ENCODE measurements at regions not wholly inside any gene's neighbourhood (a gene's known extent, or its start where the extent isn't known, plus 50 kb on each side); places are given as distances from the start of the nearest gene placed in this dataset.

DNA sequence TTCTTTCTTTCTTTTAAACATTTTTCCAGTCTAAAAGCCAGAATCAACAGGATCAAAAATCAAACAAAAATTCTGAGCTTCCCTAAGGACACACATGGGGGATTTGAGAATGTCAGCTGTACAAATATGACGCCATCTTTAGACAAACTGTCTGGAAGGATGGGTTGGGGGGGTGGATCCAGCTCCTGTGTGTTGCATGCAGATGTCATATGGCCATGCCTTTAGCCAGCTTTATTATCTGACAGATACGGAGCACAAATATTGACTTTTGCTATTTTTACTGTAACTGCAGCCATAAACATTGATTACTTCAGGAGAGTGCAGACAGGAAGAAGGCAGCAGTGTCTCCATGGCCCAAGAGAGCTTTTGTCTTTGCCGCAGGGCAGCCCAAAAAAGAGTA, 279.4 kb upstream of the ELAC2 start:
- DNase-seq: no peak

DNA sequence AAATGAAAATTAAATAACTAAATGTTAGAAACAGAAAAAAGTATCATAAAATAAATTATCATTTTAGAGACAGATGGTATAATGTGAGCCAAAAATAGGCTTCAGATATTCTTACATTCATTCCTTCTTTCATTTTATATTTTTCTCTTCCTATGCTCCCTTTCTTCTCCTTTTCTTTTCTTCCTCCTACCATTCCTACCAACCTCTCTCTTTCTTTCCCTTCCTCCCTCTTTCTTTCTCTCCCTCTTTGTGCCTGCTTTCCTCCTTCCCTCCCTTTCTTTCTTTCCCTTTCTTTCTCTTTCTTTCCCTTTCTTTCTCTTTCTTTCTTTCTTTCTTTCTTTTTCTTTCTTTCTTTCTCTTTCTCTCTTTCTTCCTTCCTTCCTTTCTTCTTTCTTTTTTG, 275.6 kb upstream of the ELAC2 start:
- no peak for DNase-seq

DNA sequence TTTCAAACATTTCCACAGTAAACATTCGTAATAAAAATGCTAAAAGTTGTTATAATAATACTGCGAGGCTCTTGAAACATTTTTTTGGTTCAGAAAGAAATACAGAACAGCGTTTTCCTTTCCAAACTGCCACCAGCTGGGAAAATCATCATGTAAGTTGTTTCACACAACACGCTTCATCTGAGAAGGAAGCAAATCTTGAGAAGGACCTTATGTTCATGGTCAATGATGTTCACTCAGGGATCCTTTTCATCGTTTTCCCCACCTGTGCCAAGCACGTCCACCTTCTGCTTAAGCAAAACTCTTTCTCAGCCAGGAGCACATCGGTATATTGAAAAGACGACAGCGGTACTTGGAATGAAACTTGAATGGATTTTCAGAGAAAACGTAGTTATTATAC, 274.5 kb upstream of the ELAC2 start:
- no peak for DNase-seq

DNA sequence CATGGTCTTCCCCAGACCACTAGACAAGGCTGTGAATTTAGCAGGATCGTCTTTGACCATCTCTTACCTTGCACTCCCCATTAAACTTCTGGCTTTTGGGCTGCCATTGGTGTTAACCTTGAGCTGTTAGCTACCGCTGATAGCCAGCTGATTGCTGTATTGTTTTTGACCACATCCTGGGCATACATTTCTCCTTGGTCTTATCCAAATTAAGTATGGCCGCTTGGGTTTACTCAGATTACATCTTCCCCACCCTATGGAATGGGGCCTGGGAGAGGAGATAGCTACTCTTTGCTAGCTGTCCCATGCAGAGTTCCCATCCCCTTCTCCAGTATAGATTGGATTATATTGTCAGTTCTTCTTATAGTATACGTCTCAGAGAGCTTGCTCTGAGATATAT, 270.4 kb upstream of the ELAC2 start:
- no peak for DNase-seq

DNA sequence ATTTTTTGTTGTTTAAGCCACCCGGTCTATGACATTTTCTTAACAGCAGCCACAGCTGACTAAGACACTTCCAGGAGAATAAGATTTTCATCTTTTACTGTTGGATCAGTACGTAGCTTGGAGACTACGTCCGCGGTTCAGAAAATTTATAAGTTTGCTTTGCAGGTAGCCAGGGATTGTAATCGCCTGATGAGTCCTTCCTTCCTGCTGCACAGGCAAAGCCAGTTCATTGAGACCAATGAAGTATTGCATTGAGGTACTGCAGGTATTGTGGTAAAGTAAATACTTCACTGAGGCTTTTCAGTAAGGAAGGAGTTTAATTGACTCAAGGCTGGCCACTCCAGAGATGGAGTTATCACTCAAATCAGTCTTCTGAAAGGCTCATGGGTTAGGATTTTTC, 269.4 kb upstream of the ELAC2 start:
- DNase-seq: no peak

DNA sequence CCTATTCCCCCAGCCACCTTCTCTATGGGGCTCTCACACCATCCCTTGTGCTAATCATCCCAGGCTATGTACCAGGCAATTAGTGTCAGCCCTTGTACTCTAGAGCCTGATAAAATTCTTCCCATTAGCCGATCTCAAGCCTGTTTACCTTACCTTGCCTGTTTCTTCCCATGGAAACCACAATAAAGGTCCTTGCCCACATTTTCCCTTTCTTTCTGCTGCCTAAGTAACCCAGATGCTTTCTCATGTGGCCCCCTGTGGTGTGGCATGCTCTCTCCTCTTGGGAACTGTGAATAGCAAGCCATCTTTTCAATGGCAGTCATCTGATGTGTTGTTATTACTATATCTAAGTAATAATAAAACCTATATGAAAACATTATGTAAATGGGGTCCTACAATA, 265.8 kb upstream of the ELAC2 start:
- no peak for DNase-seq

DNA sequence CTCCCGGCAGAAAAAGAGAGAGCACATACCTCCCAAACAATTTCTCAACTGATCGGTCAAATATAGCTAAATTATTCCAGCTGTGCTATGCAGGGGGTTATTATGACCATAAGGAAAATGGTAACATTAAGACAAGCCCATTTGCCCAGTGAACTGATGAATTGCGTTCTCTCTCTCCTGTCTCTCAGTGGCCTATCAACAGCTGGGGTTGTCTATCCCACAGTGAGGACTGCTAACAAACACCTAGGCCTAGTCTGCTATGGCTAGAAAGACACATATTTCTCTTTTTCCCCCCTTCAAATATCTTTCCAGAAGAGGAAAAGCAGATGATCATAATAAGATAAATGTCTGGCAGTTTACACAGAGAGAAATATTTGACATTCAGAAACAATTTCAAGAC, 263.8 kb upstream of the ELAC2 start:
- no peak for DNase-seq

DNA sequence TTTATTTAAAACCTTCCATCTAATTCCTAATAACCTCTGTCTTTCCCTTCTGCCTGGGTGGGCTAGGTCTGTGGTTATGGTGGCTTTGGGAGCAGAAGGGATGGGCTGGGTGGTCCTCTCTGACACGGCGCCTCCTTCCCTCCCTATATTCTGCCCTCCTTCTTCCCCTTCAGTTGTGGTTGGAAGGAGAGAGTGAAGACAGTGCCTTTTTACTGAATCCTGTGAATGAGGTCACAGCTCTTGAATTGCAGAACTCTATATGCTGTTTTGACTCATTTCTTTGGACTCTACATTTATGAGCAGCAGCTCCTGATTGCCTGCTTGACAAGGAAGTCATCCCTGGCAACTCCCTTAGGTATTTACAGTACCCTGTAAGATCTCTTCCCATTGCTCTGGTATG, 256.0 kb upstream of the ELAC2 start:
- DNase-seq: no peak

DNA sequence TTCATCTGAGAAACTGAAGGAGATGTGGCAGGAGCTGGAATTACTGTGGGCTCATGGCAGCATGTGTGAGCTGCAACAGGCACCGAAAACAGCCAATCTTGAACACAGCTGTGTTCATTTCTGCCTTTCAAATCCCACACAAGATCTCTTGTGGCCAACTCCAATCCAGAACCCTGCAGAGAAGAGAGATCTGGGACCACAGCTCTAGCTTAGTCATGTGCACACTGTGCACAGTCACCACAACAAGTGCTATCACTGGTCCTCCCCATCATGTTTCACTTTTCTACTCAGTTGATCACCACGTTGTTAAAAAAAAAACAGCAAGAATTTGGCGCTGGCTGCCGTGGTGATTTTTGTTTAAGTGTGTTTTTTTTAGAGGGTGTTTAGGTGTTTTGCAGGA, 254.5 kb upstream of the ELAC2 start:
- DNase-seq: no peak

DNA sequence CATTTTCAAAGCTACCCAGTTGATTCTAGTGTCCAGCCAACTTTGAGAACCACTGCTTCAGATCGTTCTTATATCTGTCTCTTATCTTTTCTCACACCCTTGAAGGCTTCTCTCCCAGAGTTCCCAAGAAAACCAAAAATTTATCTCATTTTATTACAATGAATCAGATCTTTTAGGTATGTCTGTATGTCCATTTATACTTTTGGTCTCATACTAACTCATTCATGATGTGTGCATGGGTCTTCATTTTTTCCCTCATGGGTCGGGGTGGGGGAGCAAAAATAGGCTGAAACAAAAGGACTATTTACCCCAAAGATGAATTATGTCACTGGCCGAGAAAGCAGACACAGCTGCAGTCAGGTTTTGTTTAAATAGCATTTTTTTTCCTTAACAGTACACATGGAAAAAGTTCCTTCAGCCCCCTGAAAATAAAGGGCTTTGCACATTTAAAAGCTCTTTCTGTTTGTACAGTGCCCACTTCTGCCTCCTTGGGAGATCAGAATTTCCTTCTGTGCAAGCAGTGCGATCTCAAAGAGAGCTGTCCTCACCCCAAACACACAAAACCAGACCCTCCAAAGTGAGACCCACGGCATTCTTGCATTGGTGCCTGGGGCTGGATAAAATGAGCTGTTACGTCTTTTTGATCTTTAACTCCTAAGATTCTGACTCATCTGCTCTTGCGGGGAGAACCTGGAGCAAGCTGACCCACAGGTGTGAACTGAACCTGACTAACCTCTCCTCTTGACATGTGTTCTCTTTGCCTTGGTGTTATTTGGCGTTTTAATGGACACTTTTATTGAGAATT, 251.2 kb upstream of the ELAC2 start:
- no peak for DNase-seq

DNA sequence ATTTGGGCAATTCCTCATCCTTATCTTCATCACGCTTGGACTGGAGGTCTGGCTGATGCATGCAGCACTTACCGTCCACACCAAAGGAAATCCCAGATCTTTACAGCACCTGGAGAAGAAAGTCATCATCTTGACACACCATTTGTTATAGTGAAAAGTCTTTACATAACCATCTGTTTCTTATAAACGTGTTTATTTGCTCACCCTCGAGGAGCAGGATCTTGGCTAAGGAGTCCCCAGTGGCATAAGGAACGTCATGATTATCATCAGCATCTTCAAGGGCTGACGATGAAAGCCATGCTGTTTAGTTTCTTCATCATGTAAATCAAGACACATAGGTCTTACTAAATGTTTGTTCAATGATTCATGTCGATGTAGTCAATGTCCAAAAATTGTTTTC, 248.8 kb upstream of the ELAC2 start:
- DNase-seq: no peak

DNA sequence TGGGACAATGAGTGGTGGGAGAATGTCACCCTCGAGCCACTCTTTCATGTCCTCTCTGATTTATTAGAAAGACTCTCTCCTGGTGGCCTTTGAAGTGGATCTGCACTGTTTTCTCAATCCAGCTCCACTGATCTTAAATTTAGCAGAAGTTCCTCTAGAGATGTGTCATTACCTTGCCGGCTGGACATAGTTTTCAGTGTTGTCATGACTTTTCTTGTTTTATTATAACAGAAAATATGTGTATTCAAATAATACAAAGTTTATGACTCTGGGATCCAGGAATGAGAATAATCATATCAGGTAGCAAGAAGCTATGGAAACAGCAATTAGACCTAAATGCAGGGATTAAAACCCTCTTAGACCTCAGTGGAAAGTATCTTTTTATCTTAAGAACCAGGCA, 247.5 kb upstream of the ELAC2 start:
- no peak for DNase-seq

DNA sequence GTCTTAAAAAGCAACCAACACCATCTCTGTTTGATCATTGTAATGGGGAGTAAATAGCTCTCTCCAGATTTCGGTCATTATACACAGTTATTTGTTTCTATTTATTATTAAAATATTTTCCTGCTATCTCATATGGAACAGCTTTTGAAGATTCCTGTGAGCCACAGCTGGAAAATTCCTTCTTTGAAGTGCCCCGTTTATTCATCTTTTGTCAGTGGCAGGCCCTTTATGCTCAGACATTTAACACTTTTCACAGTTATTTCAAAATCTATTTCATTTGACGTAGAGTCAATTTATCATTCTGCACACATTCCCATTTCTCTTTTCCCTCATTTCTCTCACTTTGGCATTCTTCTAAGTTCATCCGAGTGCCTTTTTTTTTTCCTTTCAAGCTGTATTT, 245.9 kb upstream of the ELAC2 start:
- DNase-seq: no peak

DNA sequence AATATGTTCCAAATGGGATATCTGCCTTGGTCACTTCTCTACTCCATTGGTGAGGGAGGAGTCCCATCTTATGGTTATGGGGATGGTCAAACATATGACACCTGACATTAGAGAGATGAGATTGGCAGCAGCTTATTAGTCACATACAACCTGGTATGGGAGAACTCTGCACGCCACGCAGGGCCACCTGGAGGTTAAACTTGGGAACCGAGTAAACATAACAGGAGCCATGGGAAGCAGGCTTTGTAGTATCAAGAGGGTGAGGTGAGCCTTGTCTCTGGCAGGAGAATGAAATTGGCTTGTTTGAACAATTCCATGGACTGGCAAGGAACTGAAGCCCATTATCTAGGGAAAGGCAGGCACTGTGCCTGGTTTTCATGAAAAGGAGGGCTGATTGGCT, 238.7 kb upstream of the ELAC2 start:
- no peak for DNase-seq

DNA sequence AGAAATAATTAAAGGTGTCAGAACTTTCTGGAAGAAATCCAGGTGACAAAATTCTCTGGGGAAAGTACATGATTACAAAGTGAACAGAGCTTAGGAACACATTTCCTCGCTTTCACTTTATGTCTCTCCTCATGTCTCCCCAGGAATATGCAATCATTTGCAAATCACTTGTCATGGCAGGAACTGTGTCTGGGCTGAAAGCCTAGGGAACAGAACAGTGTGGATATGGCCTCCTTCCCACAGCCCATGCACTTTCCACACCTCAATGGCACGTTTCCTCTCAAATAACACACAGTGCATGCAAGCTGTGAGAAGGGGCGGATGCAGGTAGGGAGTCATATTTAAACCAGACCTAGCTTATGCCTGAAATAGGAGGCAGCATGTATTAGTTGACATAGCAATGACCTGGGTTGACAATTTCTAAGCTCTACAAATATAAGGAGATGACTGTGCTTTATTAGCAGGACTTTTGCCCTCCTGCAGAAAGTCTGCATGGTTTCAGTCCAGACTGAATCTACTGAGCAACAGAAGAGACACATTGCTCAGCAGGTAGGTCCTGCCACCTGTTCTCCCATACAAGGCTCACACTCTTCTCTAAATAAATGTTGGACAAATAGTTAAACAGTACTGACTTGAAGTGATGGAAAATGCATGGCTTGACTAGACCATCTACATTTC, 236.0 kb upstream of the ELAC2 start:
- no peak for DNase-seq

DNA sequence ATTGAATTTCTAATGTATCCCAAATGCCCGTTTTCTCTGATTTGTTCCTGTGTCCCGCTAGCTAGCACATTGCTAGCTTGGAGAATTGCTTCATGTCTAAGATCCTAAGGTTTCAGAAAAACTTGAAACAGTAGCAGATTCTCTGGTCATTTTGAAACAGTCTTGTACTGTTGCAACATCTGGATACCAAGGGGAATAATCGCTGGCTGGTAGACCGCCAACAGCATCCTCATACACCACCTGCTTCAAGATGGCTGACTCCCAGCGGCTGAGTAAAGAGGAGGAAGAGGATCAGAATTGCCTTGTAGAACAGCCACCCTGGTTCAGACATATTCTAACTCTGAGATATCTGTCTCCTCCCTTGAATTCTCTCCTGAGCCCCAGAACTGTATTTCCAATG, 226.7 kb upstream of the ELAC2 start:
- DNase-seq: no peak

DNA sequence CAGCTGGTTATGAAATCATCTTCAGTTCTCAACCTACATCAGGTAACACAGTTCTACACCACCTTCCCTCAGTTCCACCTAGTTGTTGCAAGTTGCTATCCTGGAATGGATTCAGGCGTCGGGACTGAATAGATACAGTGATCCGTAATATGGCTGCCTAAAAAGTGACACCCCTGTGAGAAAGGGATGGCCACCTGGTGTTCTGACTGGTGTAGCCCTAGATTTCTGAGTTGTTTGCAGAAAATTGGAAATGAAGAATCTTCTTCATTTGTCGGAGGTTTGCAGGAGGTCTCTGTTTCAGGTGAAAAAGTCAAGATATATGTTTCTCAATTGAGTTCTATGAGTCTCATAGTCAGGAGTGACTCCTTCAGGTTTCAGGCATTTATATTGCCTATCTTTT, 225.8 kb upstream of the ELAC2 start:
- DNase-seq: no peak

DNA sequence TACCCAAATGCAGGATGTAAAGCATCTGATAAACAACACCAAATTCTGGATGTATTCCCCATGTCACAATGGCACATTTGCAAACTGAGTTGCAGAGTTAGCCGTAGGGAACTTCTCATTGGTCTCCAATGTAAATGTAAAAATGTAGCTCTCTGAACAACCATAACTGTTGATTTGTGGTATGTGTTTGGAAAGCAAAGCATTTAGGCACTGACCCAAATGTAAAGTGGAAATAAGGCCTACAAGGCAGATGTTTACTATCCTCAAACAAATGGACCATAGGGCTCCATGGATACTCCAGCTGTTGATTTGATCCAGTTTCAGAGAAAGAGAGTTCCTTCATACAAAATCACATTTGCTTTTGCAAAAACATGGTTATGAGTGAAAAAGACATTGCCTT, 223.0 kb upstream of the ELAC2 start:
- no peak for DNase-seq

DNA sequence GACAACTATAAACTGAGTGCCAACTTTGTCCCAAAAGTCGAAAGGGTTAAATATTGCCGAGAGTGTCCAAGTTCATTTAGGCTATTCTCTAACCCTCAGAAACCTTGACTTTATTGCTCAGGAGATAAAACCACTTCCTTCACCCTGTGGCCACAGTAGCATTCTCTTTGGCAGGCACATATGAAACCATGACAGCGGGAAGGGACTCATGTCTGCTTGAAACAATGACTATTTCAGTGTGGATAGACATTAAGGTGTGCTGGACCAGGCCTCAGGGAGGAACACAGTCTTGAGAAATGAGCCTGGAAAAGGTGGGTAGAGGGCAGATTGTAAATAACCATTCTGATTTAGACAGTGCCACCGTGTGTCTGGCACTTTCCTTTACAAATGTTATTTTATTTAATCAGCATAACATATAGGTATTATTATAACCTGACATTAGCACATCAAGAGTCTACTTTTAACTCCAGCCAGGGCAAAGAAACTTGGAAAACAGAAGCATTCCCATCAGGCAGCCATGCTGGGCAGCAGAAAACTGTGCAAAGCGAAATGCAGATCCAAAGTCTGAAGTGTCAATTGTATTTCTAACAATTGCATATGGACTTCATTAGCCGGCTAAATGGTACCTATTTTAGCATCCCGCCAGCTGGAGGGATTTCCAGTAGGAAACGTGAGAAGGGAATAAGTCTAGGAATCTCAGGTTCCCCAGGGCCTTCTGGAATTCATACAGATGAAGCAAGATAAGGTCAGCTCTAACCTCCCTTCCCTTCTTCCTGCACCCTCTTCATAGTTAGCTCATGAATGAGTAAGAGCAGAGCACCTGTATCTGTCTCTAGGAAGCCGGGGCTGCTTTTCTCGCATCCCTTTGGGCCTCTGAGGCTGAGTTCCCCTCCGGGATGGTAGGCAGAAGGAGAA, 212.8 kb upstream of the ELAC2 start:
- DNase-seq: no peak

DNA sequence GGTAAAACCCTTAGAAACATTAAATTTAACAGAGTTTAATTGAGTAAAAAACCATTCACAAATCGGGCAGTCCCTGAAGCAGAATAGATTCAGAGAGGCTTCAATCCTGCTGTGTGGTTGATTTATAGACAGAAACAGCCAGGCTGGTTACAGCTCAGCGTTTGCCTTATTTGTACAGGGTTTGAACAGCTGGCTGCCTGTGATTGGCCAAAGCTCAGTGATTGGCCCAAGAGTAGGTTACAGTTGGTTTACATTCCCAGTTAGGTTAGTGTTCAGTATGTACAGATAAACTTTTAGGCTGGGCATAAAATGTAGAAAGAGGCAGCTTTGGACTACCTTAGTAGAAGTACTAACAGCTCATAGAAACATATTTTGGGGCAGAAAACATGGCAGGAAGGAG, 210.4 kb upstream of the ELAC2 start:
- no peak for DNase-seq

DNA sequence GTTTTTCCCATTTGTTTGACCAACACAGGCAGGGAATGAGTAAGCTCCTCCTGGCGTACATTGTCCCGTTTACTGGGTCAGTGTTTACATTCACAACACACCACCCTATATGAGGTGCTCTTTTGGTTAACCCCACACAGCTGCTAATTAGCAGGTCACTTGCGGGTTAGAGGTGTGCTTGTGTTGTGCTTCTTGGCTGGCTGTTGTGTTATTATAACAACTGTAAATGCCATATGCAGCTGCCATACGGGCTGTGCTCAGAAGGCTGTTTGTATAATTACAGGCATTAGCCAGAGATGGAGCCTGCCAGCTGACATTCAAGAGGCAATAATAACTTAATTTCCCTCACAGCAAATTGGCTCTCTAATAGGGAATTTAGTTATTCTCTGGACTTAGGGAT, 205.1 kb upstream of the ELAC2 start:
- DNase-seq: no peak

DNA sequence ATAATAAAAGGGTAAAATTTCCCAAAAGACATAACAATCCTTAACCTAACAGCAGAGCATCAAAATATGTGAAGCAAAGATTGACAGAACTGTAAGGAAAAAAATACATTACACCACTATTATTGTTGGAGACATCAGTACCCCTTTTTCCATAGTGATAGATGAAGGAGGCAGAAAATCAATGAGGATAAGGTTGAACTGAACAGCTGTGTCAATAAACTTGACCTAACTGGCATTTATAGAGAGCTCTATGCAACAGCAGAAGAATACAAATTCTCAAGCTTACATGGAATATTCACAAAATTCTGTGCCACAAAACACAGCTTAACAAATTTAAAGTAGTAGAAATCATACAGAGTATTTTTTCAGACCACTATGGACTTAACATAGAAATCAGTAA, 195.0 kb upstream of the ELAC2 start:
- no peak for DNase-seq

DNA sequence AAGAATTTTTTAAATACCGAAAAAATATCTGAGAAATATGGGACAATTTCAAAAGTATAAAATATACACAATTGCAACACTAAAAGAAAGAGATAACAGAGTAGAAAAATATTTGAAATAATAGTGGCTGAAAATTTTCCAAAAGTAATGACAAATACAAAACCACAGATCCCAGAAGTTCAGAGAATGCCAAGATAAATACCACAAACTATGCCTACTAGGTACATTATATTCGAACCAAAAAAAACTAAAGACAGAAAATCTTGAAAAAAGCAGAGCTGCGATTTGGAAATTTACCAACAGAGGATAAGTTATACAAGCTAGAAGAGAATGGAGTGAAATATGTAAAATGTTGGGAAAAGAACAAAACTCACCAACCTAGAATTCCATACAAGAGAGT, 191.3 kb upstream of the ELAC2 start:
- DNase-seq: no peak
